HG02884 (cell line): ENCODE measurements at regions not wholly inside any gene's neighbourhood (a gene's known extent, or its start where the extent isn't known, plus 50 kb on each side); places are given as distances from the start of the nearest gene placed in this dataset.
"Not testable (repeated sequence)": the region's sequence is repeated elsewhere in the genome, so short reads cannot be mapped to it uniquely, and the experiment has no call there.

Experiments used
- ATAC-seq: cut with Tn5 transposase; IDR thresholded peaks from one replicate; pipeline ENCODE4 v1.9.1; 2021; ENCODE audit warnings: mild to moderate bottlenecking, moderate library complexity; ENCODE audit not compliant: unreplicated experiment

DNA sequence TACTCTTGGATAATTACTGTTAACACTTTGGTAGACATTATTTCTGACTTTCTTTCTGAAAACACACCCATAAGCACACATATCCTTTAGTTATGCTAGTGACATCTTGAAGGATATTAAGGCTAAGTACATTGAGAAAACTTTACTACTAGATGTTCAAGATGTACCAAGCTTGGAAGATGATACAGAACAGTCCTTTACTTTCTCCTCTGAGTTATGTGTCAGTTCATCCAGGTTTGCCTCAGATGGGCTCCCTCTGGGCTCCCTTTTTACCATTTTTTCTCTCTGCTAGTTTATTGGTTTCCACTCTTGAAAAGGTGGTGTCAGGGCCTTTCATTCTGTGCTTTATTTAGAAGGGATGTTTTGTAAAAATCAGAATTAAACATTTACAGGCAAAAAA, 172.3 kb downstream of the S1PR1 start:
- no peak for ATAC-seq

DNA sequence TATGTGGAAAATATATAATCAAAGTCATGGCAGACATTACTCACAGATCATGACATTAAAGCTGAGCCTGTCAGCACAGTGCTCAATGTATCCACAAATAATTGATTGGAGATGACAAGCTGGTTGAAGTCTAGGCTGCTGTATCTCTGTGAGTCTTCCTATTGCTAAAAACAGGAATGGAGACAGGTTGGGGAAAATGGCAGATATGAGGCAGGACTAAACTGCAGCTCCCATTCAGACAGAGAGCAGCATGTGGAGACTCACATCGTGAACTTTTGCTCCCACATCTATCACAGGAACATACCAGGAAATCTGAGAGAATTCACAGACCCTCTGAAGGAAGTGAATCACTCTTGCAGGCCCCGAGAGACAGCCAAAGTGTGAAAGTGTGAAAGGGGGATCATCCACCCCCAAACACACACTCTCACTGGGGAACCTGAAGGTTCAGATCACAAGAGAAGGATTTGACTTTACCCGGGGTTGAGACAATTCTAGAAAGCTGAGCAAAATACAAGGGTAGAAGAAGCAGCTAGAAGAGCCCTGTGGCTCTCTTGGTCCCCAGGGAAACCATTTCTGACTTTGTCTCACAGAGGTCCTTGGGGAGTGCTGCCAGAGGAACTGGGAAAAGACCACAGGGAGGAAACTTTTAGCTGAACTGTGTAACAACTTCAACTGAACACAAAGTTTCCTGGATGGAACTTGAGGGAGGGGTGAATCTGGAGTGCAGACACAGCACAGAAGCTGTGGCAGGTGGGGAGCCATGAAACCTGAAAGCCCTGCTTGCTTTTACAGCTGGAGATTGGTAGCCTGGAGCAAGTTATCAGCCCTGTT, 173.4 kb downstream of the S1PR1 start:
- ATAC-seq = peak; percentile 47

DNA sequence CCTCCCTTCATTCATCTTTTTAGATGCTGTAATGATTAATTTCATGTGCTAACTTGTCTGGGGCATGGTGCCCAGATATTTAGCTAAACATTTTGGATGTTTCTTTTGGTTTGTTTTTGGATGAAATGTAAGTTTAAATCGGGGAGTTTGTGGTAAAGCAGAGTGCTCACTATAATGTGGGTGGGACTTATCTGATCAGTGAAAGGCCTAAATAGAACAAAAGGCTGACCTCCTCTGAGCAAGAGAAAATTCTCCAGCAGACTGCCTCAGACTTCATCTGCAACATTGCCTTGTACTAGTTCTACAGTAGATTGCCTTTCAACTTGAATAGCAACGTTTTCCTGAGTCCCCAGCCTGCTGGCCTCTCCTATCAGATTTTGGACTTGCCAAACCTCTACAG, 183.6 kb downstream of the S1PR1 start:
- ATAC-seq = no peak

DNA sequence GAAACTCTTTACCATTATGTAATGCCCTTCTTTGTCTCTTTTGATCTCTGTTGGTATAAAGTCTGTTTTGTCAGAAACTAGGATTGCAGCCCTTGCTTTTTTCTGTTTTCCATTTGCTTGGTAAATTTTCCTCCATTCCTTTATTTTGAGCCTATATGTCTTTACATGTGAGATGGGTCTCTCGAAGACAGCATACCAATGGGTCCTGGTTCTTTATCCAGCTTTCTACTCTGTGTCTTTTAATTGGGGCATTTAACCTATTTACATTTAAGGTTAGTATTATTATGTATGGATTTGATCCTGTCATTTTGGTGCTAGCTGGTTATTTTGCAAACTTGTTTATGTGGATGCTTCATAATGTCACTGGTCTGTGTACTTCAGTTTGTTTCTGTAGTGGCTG, 191.3 kb downstream of the S1PR1 start:
- not testable (repeated sequence) for ATAC-seq

DNA sequence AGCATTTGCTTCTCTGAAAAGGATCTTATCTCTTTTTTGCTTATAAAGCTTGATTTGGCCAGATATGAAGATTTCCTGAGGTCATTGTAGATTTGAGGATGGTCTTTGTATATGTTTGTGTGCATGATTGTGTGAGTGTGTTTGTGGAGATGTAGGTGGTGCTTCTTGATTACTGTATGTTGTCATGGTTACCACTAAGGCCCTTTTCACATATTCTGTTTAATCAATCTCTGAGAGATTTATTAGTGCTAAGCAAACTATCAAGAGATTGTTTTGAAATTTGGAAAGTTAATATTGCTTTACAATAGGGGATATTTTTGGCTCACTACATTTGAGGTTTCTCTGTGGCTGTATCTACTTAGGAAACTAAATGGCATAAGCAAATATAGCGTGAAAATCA, 191.7 kb downstream of the S1PR1 start:
- no peak for ATAC-seq

DNA sequence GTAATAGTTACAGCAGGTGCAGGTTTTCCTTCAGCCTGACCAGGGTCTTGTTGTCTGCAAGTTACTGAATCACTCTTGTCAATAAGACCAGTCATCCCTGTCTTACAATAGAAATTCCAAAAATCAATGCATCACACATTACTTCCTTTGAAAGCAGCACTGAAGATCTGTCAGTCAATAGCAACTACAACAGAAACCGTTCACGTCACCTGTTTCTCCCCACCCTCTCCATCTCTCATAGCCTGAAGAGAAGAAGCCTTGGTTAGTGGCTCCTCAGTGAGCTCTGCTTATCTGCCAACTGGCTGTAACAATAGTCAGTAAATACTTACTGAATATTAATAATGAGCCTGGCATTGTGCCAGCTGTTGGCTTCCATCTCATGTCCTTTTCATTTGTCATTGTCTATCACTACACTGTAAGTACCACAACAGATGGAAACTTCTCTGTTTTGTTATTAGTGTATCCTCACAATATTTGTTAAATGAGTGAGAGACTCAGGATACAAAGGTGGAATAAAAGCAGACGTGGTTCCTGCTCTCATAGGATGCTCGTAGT, 195.2 kb downstream of the S1PR1 start:
- ATAC-seq = no peak

DNA sequence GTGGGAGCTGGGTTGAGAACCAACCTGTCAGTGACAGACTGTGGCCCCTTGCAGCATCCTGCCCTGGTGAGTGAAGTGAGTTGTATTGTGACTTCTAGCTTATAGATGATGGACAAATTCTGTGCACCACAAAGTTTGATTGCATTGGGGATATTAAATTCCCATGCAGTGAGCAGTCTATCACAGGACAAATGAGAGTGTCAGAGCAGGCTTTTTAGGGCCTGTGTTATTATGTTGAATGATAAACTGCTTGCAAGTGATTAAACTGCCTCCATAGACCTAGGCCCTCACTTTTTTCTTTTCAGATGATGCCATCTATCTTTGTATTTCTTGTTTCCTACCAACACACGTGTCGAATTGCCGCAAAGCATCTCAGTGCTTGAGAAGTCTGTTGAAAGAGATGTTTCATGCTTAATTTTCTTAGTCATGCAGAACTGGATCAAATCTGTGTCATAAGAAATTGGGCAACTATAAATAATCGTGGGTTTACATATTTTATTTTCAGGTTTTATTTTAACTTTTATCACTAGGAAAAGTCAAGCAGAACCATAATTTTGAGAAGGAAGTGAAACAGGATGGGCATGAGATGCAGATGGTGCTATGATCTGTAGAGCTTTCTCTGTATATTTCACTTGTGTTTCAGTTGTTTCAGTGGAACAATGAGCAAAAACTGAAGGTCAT, 199.2 kb downstream of the S1PR1 start:
- ATAC-seq = peak; percentile 61

DNA sequence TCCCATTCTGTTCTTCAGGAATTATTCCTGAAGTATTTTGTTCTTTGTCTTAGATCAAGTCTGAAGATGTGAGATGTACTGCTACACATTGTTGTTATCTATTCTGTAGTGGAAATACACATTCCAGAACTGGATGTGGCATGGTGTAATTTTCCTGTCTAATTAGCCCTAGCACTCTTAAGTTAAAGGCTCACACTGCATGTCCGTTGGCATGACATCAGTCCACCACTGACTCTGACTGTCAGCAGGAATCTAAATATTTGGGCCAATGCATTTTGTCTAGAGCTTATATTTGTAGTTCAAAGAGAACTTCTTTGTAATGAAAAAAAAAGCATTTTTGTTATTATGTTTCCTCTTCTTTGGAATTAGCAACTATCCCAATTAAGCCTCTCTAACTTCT, 201.0 kb downstream of the S1PR1 start:
- ATAC-seq = no peak

DNA sequence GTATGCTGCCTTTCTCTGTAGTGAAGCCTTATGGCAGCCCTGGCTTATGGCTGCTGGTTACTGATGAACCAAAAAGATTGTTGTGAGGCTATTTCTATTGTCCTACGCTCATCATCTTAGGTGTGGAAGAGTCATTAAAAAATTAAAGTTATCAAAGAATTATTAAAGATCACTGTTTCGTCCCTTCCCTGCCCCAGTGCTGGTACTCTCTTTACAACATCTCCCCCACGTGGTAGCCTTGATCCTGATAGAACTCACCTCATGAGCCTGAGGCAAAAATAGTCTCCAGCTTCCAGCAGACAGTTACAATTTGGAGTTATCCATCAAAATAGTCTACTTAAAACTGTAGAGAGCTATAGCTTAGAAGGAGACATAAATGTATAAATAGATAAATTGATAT, 201.5 kb downstream of the S1PR1 start:
- peak; percentile 50 for ATAC-seq

DNA sequence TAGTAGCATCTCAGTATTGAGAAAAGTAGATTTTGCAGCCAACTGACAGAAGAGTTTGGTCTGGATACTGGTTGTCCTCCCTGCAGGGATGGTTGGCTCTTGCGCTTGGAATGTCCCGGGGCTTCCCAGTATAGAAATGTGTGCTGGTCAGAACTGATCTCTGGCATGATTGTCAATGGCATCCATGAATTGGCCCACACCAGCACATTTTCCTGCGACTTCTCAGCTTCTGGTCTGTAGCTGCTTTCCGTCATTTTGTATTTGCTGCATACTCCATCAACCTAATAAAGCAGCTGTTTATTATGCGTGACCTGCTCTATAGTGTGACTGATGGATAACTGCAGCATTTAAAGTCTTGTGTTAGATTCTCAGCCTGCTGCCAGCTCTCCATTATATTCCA, 203.7 kb downstream of the S1PR1 start:
- no peak for ATAC-seq

DNA sequence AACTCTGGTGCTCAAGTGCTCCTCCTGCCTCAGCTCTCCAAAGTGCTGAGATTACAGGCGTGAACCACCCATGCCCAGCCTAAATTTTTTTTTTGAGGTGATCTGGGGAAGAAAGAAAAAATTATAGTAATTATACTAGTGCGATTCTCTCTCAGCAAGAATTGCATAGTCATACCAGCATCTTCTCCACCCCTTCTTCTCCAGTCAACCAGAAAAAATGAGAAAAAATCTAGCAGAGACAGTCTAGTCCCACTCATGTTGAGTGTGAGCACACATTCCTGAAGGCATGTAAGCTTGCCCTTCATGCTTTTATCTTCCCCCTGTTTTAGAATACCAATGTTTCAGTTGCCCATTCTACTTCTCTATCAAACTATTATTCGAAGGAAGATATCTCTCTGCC, 207.6 kb downstream of the S1PR1 start:
- ATAC-seq = peak; percentile 73

DNA sequence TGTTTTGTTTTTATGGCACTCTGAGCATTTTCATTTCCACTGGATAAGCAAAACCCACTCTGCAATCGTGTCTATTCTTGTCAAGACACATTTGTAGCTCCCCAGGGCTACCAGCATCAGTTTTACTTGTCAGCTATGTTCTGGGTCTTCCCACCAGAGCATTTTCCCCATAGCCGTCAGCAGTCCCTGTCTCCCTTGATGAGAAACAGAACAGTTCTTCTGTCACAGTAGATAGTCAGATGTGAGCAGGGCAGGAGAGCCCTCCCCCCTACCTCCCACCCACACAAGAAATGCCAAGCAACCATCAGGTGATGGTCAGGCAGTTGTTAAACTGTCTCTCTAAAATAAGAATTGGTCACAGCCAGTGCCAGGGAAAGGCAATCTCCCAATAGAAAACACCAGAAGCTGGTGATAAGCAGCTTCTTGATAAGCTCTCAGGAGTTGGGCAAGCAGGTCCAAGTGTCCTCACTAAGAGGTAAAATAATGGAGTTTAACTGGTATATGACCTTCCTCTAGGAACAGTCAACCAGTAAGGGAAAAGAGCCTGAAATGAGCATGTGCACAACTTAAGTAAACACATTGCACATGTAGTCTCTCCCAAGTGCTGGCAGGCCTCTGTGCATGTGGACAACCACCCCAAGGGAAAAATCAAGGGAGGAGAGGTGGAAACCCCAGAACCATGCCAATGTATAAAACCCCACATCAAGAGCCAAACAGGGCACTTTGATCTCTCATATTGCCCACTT, 208.2 kb downstream of the S1PR1 start:
- peak; percentile 42 for ATAC-seq

DNA sequence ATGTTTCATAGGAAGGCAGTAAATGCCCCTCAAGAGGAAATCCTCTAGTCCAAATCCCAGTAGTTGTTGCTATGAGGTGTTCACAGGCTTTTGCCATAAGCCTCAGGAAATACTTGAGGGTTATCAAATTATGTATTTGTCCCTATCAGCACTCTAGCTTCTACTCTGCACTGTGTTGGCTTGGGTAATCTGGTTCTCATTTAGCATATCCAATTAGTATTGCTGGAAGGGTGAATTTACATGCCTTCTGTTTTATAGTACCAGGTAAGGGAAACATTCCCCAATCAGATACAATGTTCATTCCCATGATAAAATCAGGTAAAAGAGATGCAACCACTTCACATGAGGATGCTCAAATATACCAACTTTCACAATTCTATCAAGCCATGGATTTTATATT, 211.2 kb downstream of the S1PR1 start:
- no peak for ATAC-seq

DNA sequence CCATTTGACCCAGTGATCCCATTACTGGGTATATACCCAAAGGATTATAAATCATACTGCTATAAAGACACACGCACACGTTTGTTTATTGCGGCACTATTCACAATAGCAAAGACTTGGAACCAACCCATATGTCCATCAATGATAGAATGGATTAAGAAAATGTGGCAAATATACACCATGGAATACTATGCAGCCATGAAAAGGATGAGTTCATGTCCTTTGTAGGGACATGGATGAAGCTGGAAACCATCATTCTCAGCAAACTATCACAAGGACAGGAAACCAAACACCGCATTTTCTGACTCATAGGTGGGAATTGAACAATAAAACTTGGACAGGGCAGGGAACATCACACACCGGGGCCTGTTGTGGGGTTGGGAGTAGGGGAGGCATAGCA, 213.9 kb downstream of the S1PR1 start:
- not testable (repeated sequence) for ATAC-seq

DNA sequence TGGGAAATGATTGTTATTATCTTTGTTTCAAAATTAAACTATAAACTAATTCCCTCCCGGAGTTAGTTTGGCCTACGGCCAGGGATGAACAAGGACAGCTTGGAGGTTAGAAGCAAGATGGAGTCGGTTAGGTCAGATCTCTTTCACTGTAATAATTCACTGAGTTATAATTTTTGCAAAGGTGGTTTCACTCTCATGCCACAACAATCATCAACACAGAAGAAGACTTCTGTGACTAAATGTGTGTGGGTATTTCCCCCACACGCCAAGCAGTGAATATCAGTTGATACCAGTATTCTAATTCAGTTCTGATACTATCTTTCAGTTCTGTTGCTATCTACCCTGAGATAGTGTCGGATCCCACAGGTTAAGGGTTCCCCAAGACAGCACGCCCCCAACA, 215.1 kb downstream of the S1PR1 start:
- peak; percentile 50 for ATAC-seq

DNA sequence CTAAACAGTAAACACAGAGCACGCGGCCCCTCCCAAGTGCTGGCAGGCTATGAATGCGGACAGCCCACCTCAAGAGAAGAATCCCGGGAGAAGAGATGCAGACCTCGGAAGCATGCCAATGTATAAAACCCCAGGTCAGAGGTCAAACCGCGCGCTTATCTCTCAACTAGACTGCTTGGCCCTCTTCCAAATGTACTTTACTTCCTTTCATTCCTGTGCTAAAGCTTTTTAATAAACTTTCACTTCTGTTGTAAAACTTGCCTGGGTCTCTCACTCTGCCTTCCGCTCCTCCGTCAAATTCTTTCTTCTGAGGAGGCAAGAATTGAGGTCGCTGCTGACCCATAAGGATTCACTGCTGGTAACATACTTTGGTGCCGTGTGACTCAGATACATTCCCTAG, 216.0 kb downstream of the S1PR1 start:
- no peak for ATAC-seq

DNA sequence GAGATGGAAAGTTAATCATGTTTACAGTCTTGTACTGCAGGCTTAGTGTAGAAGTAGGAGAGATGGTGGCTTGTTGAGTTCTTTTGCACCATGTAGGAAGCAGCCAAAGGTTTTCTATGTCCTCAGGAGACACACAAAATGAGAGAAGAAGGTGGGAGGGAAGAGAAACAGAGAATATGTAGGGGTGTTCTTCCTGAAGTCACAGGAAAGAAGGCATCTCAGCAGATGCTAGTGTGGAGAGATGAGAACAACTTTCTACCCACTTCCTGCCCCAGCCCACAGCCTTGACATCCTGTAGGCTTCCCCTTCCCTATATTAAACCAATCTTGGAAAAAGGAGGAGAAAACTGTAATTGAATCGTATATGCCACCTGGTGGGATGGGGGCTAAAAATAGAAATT, 217.0 kb downstream of the S1PR1 start:
- ATAC-seq = peak; percentile 45

DNA sequence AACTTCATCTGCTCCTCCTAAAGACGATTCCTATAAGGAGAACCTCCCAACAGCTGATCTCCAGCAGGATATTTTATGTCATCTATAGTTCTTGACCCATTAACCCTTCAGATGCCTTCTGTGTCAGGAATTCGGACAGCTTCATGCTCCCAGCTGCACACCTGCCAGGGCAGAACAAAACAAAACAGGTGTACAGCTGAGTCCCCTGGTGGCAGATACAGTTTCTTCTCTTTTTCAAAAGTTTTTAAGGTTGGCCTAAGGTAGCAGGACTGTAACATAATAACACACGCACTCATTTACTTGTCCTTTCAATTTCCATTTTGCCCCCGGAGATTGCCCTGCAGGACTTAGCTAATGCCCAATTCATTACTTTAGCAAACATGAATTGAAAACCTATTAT, 218.3 kb downstream of the S1PR1 start:
- ATAC-seq = no peak

DNA sequence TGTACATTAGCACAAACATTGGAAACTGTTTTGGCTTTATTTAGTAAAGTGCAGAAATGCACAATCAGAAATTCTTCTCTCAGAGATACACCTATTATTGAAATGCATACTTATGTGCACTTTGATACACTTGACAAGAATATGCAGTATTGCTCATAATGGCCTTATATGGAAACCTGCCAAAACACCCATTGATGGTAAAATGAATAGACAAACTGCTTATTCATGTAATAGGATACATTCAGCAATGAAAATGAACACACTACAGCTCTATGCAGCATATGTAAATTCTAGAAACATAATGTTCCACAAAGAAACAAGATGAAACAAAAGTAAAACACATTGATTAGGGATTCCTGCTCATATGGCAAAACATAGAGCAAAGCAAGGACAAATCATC, 223.9 kb downstream of the S1PR1 start:
- no peak for ATAC-seq

DNA sequence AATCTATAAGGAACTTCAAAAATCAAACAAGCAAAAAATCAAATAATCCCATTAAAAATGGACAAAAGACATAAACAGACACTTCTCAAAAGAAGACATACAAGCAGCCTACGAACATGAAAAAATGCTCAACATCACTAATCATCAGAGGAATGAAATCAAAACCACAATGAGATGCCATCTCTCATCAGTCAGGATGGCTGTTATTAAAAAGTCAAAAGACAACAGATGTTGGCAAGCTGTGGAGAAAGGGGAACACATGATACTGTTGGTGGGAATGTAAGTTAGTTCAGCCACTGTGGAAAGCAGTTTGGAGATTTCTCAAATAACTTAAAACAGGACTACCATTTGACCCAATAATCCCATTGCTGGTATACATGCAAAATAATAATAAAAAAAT, 226.4 kb downstream of the S1PR1 start:
- no peak for ATAC-seq

DNA sequence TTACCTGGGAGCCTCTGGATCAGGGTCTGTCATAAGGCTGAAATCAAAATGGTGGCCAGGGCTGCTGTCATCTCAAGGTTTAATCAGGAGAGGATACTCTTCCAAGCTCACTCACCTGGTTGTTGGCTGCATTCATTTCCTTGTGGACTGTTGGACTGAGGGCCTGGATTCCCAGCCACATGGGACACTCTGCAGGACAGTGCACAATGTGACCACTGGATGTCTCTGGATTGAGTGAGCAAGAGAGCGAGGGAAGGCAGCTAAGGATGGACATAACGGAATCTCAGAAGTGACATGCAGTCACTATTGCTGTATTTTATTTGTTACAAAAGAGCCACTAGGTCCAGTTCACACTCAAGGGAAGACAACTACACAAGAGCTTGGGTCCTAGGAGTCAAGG, 229.1 kb downstream of the S1PR1 start:
- ATAC-seq = no peak
